Stimulated activated naive CD8-positive, alpha-beta T cell treated with anti-CD3 and anti-CD28 coated beads, Interleukin-15, amount 100 ng/mL, for 72 hours (primary cell): ENCODE measurements at regions not wholly inside any gene's neighbourhood (a gene's known extent, or its start where the extent isn't known, plus 50 kb on each side); places are given as distances from the start of the nearest gene placed in this dataset.
"Not testable (repeated sequence)": the region's sequence is repeated elsewhere in the genome, so short reads cannot be mapped to it uniquely, and the experiment has no call there.

Source experiments
- ATAC-seq: fragments of 150-1000 bp; cut with Tn5 transposase; 2 replicates; pipeline ENCODE4 v1.10.0; 2021; ENCODE audit warnings: mild to moderate bottlenecking, moderate library complexity
- DNase-seq, 2 donors: peaks; one replicate each; pipeline ENCODE4 v3.0.0; 2021 to 2022
- H3K27ac Mint-ChIP-seq, 2 donors: one replicate each; pipeline ENCODE4 v1.8.0; 2022; ENCODE audit warnings: mild to moderate bottlenecking in 2 of 2, mixed read lengths in 2 of 2, moderate library complexity in 2 of 2
- H3K27me3 Mint-ChIP-seq: one replicate; pipeline ENCODE4 v1.8.0; 2022; ENCODE audit warnings: mixed read lengths
- H3K4me1 Mint-ChIP-seq: one replicate; pipeline ENCODE4 v1.8.0; 2022; ENCODE audit warnings: mild to moderate bottlenecking, mixed read lengths
- H3K4me3 Mint-ChIP-seq, 2 donors: one replicate each; pipeline ENCODE4 v1.8.0; 2022; ENCODE audit warnings: mild to moderate bottlenecking in 2 of 2, mixed read lengths in 2 of 2, moderate library complexity in 1 of 2
- H3K9me3 Mint-ChIP-seq, 2 donors: one replicate each; pipeline ENCODE4 v1.8.0; 2022; ENCODE audit warnings: mixed read lengths in 2 of 2

GRCh38 chr2:155958834-155959233 lies 373.7 kb downstream of the NR4A2 start:
- Mint-ChIP-seq H3K4me1 (no peaks in the 10 kb centered on the region), H3K27me3 (no peaks in the 10 kb centered on the region), H3K9me3 (no peaks in the 10 kb centered on the region), H3K4me3 (no peak overlapping the region), H3K27ac (no peak overlapping the region)
- DNase-seq = no peak
- ATAC-seq = no peak

GRCh38 chr2:155947069-155947468 lies 385.5 kb downstream of the NR4A2 start:
- Mint-ChIP-seq H3K27me3 (no peaks in the 10 kb centered on the region), H3K4me1 (no peaks in the 10 kb centered on the region), H3K9me3 (peaks cover 0 to 6% of the 10 kb centered on the region in 2 donors), H3K27ac (no peak overlapping the region), H3K4me3 (no peak overlapping the region)
- DNase-seq (no peak), ATAC-seq (no peak)

GRCh38 chr2:155944218-155944617 lies 388.3 kb downstream of the NR4A2 start:
- H3K4me1 Mint-ChIP-seq = no peaks in the 10 kb centered on the region
- no peaks in the 10 kb centered on the region for H3K27me3 Mint-ChIP-seq
- H3K9me3 Mint-ChIP-seq = peaks cover 0 to 12% of the 10 kb centered on the region in 2 donors
- H3K27ac Mint-ChIP-seq = no peak overlapping the region
- ATAC-seq = no peak
- DNase-seq = no peak
- H3K4me3 Mint-ChIP-seq = no peak overlapping the region

GRCh38 chr2:155930312-155930711 lies 402.2 kb downstream of the NR4A2 start:
- no peak for DNase-seq
- no peaks in the 10 kb centered on the region for H3K27me3 Mint-ChIP-seq
- H3K27ac Mint-ChIP-seq = no peak overlapping the region
- peaks cover 8 to 9% of the 10 kb centered on the region in 2 donors for H3K9me3 Mint-ChIP-seq
- no peak overlapping the region for H3K4me3 Mint-ChIP-seq
- H3K4me1 Mint-ChIP-seq = no peaks in the 10 kb centered on the region
- no peak for ATAC-seq

GRCh38 chr2:155917380-155917779 lies 415.1 kb downstream of the NR4A2 start:
- Mint-ChIP-seq H3K27ac (no peak overlapping the region), H3K9me3 (no peaks in the 10 kb centered on the region), H3K27me3 (no peaks in the 10 kb centered on the region), H3K4me3 (no peak overlapping the region), H3K4me1 (no peaks in the 10 kb centered on the region)
- ATAC-seq = no peak
- no peak for DNase-seq

- Mint-ChIP-seq H3K9me3 (no peaks in the 10 kb centered on the region), H3K4me1 (no peaks in the 10 kb centered on the region), H3K27me3 (no peaks in the 10 kb centered on the region), H3K27ac (no peak overlapping the region), H3K4me3 (no peak overlapping the region)
- DNase-seq = no peak
- ATAC-seq = no peak
Measured at GRCh38 chr2:155913356-155913755, 419.2 kb downstream of the NR4A2 start.

- Mint-ChIP-seq H3K9me3 (no peaks in the 10 kb centered on the region), H3K27me3 (no peaks in the 10 kb centered on the region), H3K4me1 (no peaks in the 10 kb centered on the region), H3K4me3 (no peak overlapping the region), H3K27ac (no peak overlapping the region)
- DNase-seq (no peak), ATAC-seq (no peak)
Measured at GRCh38 chr2:155908567-155908966, 424.0 kb downstream of the NR4A2 start.

- H3K27ac Mint-ChIP-seq = no peak overlapping the region
- H3K4me1 Mint-ChIP-seq = no peaks in the 10 kb centered on the region
- no peaks in the 10 kb centered on the region for H3K27me3 Mint-ChIP-seq
- no peak for DNase-seq
- H3K9me3 Mint-ChIP-seq = no peaks in the 10 kb centered on the region
- no peak for ATAC-seq
- H3K4me3 Mint-ChIP-seq = no peak overlapping the region
Measured at GRCh38 chr2:155907211-155907610, 425.3 kb downstream of the NR4A2 start.

- Mint-ChIP-seq H3K27ac (no peak overlapping the region), H3K9me3 (no peaks in the 10 kb centered on the region), H3K4me1 (no peaks in the 10 kb centered on the region), H3K27me3 (no peaks in the 10 kb centered on the region), H3K4me3 (no peak overlapping the region)
- no peak for DNase-seq
- ATAC-seq = no peak
Measured at GRCh38 chr2:155905657-155906056, 426.9 kb downstream of the NR4A2 start.

GRCh38 chr2:155904720-155905119 lies 427.8 kb downstream of the NR4A2 start:
- ATAC-seq (no peak), DNase-seq (no peak)
- H3K27me3 Mint-ChIP-seq = no peaks in the 10 kb centered on the region
- H3K9me3 Mint-ChIP-seq = no peaks in the 10 kb centered on the region
- H3K4me3 Mint-ChIP-seq = no peak overlapping the region
- no peak overlapping the region for H3K27ac Mint-ChIP-seq
- H3K4me1 Mint-ChIP-seq = no peaks in the 10 kb centered on the region

- Mint-ChIP-seq H3K27ac (no peak overlapping the region), H3K9me3 (no peaks in the 10 kb centered on the region), H3K4me1 (no peaks in the 10 kb centered on the region), H3K4me3 (no peak overlapping the region), H3K27me3 (no peaks in the 10 kb centered on the region)
- DNase-seq = no peak
- ATAC-seq = no peak
Measured at GRCh38 chr2:155902635-155903034, 429.9 kb downstream of the NR4A2 start.

- Mint-ChIP-seq H3K4me1 (no peaks in the 10 kb centered on the region), H3K27me3 (no peaks in the 10 kb centered on the region), H3K4me3 (no peak overlapping the region), H3K9me3 (peaks cover 0 to 8% of the 10 kb centered on the region in 2 donors), H3K27ac (no peak overlapping the region)
- DNase-seq (no peak), ATAC-seq (no peak)
Measured at GRCh38 chr2:155895016-155895415, 437.5 kb downstream of the NR4A2 start.

GRCh38 chr2:155880382-155880781 lies 452.1 kb downstream of the NR4A2 start:
- not testable (repeated sequence) for H3K4me1 Mint-ChIP-seq, DNase-seq, ATAC-seq, H3K27me3 Mint-ChIP-seq, H3K27ac Mint-ChIP-seq, H3K4me3 Mint-ChIP-seq
- H3K9me3 Mint-ChIP-seq = peaks cover 25 to 46% of the 10 kb centered on the region in 2 donors

- H3K9me3 Mint-ChIP-seq = peaks cover 25 to 46% of the 10 kb centered on the region in 2 donors
- DNase-seq, H3K27ac Mint-ChIP-seq, H3K27me3 Mint-ChIP-seq, H3K4me1 Mint-ChIP-seq, H3K4me3 Mint-ChIP-seq, ATAC-seq: not testable (repeated sequence)
Measured at GRCh38 chr2:155879900-155880299, 452.6 kb downstream of the NR4A2 start.

- Mint-ChIP-seq H3K27me3 (no peaks in the 10 kb centered on the region), H3K4me1 (no peaks in the 10 kb centered on the region), H3K4me3 (no peak overlapping the region), H3K9me3 (peaks cover 13 to 43% of the 10 kb centered on the region in 2 donors), H3K27ac (no peak overlapping the region)
- ATAC-seq (no peak), DNase-seq (no peak)
Measured at GRCh38 chr2:155872396-155872795, 460.1 kb downstream of the NR4A2 start.

- Mint-ChIP-seq H3K4me1 (no peaks in the 10 kb centered on the region), H3K27me3 (no peaks in the 10 kb centered on the region), H3K9me3 (peaks cover 13 to 43% of the 10 kb centered on the region in 2 donors), H3K4me3 (no peak overlapping the region), H3K27ac (no peak overlapping the region)
- DNase-seq (no peak), ATAC-seq (no peak)
Measured at GRCh38 chr2:155871940-155872339, 460.6 kb downstream of the NR4A2 start.

GRCh38 chr2:155867564-155867963 lies 465.0 kb downstream of the NR4A2 start:
- Mint-ChIP-seq H3K27ac (no peak overlapping the region), H3K27me3 (no peaks in the 10 kb centered on the region), H3K4me1 (no peaks in the 10 kb centered on the region), H3K4me3 (no peak overlapping the region), H3K9me3 (peaks cover 0 to 2% of the 10 kb centered on the region in 2 donors)
- no peak for ATAC-seq
- no peak for DNase-seq
